Natural killer cell (primary cell): ENCODE measurements at regions not wholly inside any gene's neighbourhood (a gene's known extent, or its start where the extent isn't known, plus 50 kb on each side); places are given as distances from the start of the nearest gene placed in this dataset.

ENCODE experiments used
- ATAC-seq, 3 donors: fragments of 150-1000 bp in 2 of 3; fragments of 200-7000 bp in 1 of 3; cut with Tn5 transposase; 1 replicate in 1 of 3; 2 replicates in 2 of 3; pipeline ENCODE4 v1.10.0; 2021; ENCODE audit warnings: mild to moderate bottlenecking in 2 of 3, moderate library complexity in 2 of 3
- DNase-seq, 2 donors: peaks; one replicate each; pipeline versions ENCODE4 v3.0.0 to v3.0.0-alpha.2; 2013 to 2021; ENCODE audit warnings: mixed read lengths in 1 of 2
- H3K27ac ChIP-seq: one replicate; pipeline ENCODE4 v1.5.1; 2013; ENCODE audit warnings: mild to moderate bottlenecking, low read length
- H3K27me3 ChIP-seq: one replicate; pipeline ENCODE4 v1.6.1; 2013; ENCODE audit warnings: low read length; ENCODE audit not compliant: control insufficient read depth, insufficient read depth
- H3K36me3 ChIP-seq: one replicate; pipeline ENCODE4 v1.6.1; 2013; ENCODE audit warnings: low read length; ENCODE audit not compliant: control insufficient read depth, insufficient read depth
- H3K4me1 ChIP-seq: one replicate; pipeline ENCODE4 v1.6.1; 2013; ENCODE audit warnings: low read length; ENCODE audit not compliant: control insufficient read depth, insufficient read depth
- H3K4me3 ChIP-seq: one replicate; pipeline ENCODE4 v1.5.1; 2013; ENCODE audit warnings: low read length
- H3K9me3 ChIP-seq: one replicate; pipeline ENCODE4 v1.6.1; 2013; ENCODE audit warnings: low read length; ENCODE audit not compliant: control insufficient read depth, insufficient read depth
- H3K27ac Mint-ChIP-seq, 2 donors: one replicate each; pipeline ENCODE4 v1.8.0; 2022; ENCODE audit warnings: mild to moderate bottlenecking in 2 of 2, mixed read lengths in 2 of 2, moderate library complexity in 1 of 2
- H3K27me3 Mint-ChIP-seq, 2 donors: one replicate each; pipeline ENCODE4 v1.8.0; 2022; ENCODE audit warnings: low read depth in 2 of 2, mixed read lengths in 2 of 2
- H3K36me3 Mint-ChIP-seq: one replicate; pipeline ENCODE4 v1.8.0; 2022; ENCODE audit warnings: mixed read lengths
- H3K4me1 Mint-ChIP-seq, 2 donors: one replicate each; pipeline ENCODE4 v1.8.0; 2022; ENCODE audit warnings: mixed read lengths in 2 of 2
- H3K4me3 Mint-ChIP-seq: one replicate; pipeline ENCODE4 v1.8.0; 2022; ENCODE audit warnings: mild to moderate bottlenecking, moderate library complexity, mixed read lengths
- H3K9me3 Mint-ChIP-seq, 2 donors: one replicate each; pipeline ENCODE4 v1.8.0; 2022; ENCODE audit warnings: mixed read lengths in 2 of 2
- WGBS: methylation state at CpG from one replicate; pipeline ENCODE4 v1.1.7; 2013; ENCODE audit warnings: missing lambda C conversion rate; ENCODE audit not compliant: insufficient coverage; 5-methylcytosine and 5-hydroxymethylcytosine counted together
- intact Hi-C: fragments of 100-400 bp; cut with micrococcal nuclease; formaldehyde crosslinking; loops from one replicate; pipeline ENCODE4 v1.14.2; 2022
- TF ChIP-seq, protein P1 (sequence below): fragments of 200-600 bp; IDR thresholded peaks from one replicate; pipeline ENCODE4 v1.8.0; 2022; ENCODE audit warnings: antibody characterized with exemption

- Mint-ChIP-seq H3K36me3 (no peaks in the 10 kb centered on the region), H3K27ac (no peak overlapping the region), H3K27me3 (no peaks in the 10 kb centered on the region), H3K4me3 (no peak overlapping the region), H3K4me1 (no peaks in the 10 kb centered on the region), H3K9me3 (no peaks in the 10 kb centered on the region)
- H3K4me1 ChIP-seq = no peaks in the 10 kb centered on the region
- 90% methylated on average over 9 of the region's 11 CpGs for WGBS
- no peak for DNase-seq
- H3K27ac ChIP-seq = no peak overlapping the region
- intact Hi-C loops = no loop called here
- no peaks in the 10 kb centered on the region for H3K36me3 ChIP-seq
- H3K9me3 ChIP-seq = no peaks in the 10 kb centered on the region
- H3K4me3 ChIP-seq = no peak overlapping the region
- H3K27me3 ChIP-seq = no peaks in the 10 kb centered on the region
- no peak for ATAC-seq
- TF ChIP-seq, protein P1, sequence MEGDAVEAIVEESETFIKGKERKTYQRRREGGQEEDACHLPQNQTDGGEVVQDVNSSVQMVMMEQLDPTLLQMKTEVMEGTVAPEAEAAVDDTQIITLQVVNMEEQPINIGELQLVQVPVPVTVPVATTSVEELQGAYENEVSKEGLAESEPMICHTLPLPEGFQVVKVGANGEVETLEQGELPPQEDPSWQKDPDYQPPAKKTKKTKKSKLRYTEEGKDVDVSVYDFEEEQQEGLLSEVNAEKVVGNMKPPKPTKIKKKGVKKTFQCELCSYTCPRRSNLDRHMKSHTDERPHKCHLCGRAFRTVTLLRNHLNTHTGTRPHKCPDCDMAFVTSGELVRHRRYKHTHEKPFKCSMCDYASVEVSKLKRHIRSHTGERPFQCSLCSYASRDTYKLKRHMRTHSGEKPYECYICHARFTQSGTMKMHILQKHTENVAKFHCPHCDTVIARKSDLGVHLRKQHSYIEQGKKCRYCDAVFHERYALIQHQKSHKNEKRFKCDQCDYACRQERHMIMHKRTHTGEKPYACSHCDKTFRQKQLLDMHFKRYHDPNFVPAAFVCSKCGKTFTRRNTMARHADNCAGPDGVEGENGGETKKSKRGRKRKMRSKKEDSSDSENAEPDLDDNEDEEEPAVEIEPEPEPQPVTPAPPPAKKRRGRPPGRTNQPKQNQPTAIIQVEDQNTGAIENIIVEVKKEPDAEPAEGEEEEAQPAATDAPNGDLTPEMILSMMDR = no peak
These were observed 90.4 kb upstream of the PJA1 start for GRCh38 chrX:69255441-69256290.

DNA sequence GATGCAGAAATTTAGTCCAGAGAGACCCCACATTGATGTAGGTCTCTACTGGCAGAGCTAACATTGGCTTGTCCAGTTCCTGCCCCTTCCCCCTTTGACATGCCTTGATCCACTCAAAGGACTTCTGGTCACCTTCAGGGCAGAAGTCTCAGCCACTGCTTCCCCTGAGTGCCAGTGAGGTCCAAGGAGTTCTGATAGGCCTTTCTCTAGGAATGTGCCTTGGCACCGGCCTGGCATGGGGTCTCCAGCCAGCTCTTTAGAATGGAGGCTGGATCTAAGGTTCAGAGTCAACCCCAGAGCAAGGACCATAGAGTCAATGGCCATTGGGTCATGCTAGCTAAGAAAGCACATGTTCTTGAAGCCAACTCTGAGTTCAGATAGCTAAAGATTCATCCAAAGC, 88.6 kb upstream of the PJA1 start:
- no peaks in the 10 kb centered on the region for H3K4me1 Mint-ChIP-seq
- DNase-seq = no peak
- no peaks in the 10 kb centered on the region for H3K27me3 ChIP-seq
- no peaks in the 10 kb centered on the region for H3K4me1 ChIP-seq
- H3K4me3 ChIP-seq = no peak overlapping the region
- WGBS = 83% methylated on average over 1 of the region's 1 CpG
- intact Hi-C loops = no loop called here
- no peak overlapping the region for H3K4me3 Mint-ChIP-seq
- H3K27ac Mint-ChIP-seq = no peak overlapping the region
- H3K27me3 Mint-ChIP-seq = peaks cover 0 to 4% of the 10 kb centered on the region in 2 donors
- TF ChIP-seq, protein P1 = no peak
- ATAC-seq = no peak
- H3K36me3 ChIP-seq = no peaks in the 10 kb centered on the region
- no peak overlapping the region for H3K27ac ChIP-seq
- H3K9me3 Mint-ChIP-seq = no peaks in the 10 kb centered on the region
- H3K36me3 Mint-ChIP-seq = no peaks in the 10 kb centered on the region
- no peaks in the 10 kb centered on the region for H3K9me3 ChIP-seq

GRCh38 chrX:69243276-69243675, 78.0 kb upstream of the PJA1 start:
- H3K4me3 Mint-ChIP-seq = no peak overlapping the region
- TF ChIP-seq, protein P1 = no peak
- Histone ChIP-seq H3K36me3 (no peaks in the 10 kb centered on the region), H3K27me3 (no peaks in the 10 kb centered on the region), H3K4me1 (no peaks in the 10 kb centered on the region), H3K4me3 (no peak overlapping the region), H3K9me3 (no peaks in the 10 kb centered on the region), H3K27ac (no peak overlapping the region)
- no peak for ATAC-seq
- no peaks in the 10 kb centered on the region for H3K4me1 Mint-ChIP-seq
- intact Hi-C loops = no loop called here
- no peak for DNase-seq
- WGBS = 89% methylated on average over 4 of the region's 4 CpGs
- no peak overlapping the region for H3K27ac Mint-ChIP-seq
- H3K27me3 Mint-ChIP-seq = peaks cover 5 to 41% of the 10 kb centered on the region in 2 donors
- H3K9me3 Mint-ChIP-seq = no peaks in the 10 kb centered on the region
- H3K36me3 Mint-ChIP-seq = no peaks in the 10 kb centered on the region

GRCh38 chrX:69238887-69239231, 73.6 kb upstream of the PJA1 start:
- no peak overlapping the region for H3K27ac ChIP-seq
- no peaks in the 10 kb centered on the region for H3K4me1 ChIP-seq
- no peaks in the 10 kb centered on the region for H3K27me3 ChIP-seq
- Mint-ChIP-seq H3K9me3 (no peaks in the 10 kb centered on the region), H3K36me3 (no peaks in the 10 kb centered on the region), H3K27ac (no peak overlapping the region), H3K27me3 (peaks cover 5 to 13% of the 10 kb centered on the region in 2 donors), H3K4me1 (no peaks in the 10 kb centered on the region), H3K4me3 (no peak overlapping the region)
- DNase-seq = no peak
- H3K9me3 ChIP-seq = no peaks in the 10 kb centered on the region
- H3K4me3 ChIP-seq = no peak overlapping the region
- H3K36me3 ChIP-seq = no peaks in the 10 kb centered on the region
- WGBS = 85% methylated on average over 2 of the region's 2 CpGs
- TF ChIP-seq, protein P1 = no peak
- intact Hi-C loops = no loop called here
- ATAC-seq = no peak
